ENCODE measurements at regions not wholly inside any gene's neighbourhood (a gene's known extent, or its start where the extent isn't known, plus 50 kb on each side); places are given as distances from the start of the nearest gene placed in this dataset.
"Not testable (repeated sequence)": the region's sequence is repeated elsewhere in the genome, so short reads cannot be mapped to it uniquely, and the experiment has no call there.

DNA sequence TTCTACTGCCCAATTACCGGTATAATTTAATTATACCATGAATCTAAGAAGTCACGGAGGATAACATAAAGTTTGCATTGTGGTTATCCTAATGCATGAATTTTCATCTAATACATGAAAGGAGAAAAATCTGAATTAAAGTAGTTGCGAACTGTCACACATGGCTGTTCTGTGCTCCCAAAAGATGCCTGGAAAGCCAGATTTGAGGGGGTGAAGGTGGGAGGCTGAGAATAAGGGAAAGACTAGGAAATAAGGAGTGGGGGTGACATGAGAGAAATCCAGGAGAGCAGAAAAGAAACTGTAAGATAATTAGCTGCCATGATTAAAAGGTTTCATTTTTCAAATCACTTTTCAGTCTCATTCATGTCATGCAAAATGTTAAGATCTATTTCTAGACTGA lies 1582.7 kb downstream of the STIM2 start:
- TF ChIP-seq, protein P1, sequence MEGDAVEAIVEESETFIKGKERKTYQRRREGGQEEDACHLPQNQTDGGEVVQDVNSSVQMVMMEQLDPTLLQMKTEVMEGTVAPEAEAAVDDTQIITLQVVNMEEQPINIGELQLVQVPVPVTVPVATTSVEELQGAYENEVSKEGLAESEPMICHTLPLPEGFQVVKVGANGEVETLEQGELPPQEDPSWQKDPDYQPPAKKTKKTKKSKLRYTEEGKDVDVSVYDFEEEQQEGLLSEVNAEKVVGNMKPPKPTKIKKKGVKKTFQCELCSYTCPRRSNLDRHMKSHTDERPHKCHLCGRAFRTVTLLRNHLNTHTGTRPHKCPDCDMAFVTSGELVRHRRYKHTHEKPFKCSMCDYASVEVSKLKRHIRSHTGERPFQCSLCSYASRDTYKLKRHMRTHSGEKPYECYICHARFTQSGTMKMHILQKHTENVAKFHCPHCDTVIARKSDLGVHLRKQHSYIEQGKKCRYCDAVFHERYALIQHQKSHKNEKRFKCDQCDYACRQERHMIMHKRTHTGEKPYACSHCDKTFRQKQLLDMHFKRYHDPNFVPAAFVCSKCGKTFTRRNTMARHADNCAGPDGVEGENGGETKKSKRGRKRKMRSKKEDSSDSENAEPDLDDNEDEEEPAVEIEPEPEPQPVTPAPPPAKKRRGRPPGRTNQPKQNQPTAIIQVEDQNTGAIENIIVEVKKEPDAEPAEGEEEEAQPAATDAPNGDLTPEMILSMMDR (IDR thresholded peaks at IDR 0.05; ENCODE audit: low read depth, low read length): no peak
- H3K4me3 ChIP-seq (ENCODE audit: low read depth, low read length): no peak overlapping the region

DNA sequence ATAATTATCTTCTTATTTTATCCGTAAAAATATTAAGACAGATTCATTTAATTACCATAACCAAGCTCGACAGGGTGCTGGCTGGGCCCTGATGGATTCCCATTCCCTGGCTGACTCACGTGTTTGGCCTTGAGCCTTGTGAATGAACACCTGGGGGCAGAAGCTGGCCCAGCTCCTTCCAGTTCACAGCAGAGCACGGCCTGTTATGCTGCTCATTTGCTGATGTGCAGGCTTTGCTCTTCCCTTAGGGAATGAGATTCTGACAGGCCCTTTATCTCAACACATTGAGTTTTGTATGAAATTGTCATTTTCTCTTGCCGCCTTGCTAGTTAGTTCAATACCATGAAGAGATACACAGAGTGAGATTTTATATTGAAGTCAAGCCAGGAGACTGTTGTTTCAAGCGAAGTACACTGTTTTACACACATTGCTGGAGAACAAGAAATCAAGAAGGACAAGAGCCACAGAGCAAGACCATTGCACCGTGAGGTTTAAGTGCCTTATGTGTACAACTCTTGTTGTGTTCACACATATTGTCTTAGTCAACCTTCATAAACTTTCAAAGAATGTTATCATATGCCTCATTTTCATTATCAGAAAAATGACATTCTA lies 1583.3 kb downstream of the STIM2 start:
- no peak overlapping the region for H3K4me3 ChIP-seq (ENCODE audit: low read depth, low read length)
- TF ChIP-seq, protein P1 (IDR thresholded peaks at IDR 0.05; ENCODE audit: low read depth, low read length): no peak

DNA sequence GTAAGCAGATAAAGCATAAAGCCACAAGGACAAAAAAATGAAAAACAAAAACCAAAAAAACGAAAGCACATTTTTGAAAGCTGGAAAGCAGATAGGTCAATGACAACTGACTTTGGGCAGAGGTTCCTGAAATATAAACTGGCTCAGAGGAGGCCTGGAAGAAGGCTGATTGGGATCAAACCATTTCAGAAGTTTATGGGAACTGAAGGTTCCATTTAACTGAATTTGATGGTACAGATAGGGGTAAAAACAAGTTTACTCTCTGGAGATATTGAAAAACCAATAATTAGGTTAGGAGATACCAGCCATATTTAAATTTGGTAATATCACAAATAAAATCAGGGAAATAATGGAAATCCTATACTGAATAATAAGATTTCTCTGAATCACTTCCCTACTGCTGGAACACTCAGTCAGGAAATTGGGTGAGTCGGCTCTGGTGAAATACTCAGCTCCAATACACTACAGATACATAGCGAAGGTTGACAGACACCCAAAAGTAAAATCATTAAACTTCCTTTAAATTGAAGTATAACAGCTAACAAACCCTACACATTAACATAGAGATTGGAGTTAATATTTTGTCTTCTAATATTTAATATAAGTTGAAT lies 1584.3 kb downstream of the STIM2 start:
- H3K4me3 ChIP-seq (ENCODE audit: low read depth, low read length): no peak overlapping the region
- TF ChIP-seq, protein P1 (IDR thresholded peaks at IDR 0.05; ENCODE audit: low read depth, low read length): no peak

DNA sequence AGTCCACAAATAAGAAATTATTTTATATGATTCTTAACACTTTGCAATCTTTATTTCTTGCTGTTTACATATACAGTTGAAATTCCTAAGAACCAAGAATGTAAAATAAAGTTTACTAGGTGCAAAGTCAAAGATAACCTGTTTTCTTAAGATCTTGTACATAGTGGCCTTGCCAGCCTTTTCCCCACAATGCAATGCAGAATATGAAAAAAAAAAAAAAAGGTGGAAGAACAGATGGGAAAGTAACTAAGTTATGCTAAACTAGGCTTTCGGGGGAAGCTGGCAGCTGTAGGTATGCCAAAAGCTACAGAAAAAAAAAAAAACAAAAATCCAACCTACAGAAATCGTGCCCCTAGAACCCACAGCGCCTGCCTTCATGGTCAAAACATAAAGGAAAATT lies 1588.4 kb downstream of the STIM2 start:
- TF ChIP-seq, protein P1 (IDR thresholded peaks at IDR 0.05; ENCODE audit: low read depth, low read length): no peak
- H3K4me3 ChIP-seq (ENCODE audit: low read depth, low read length): no peak overlapping the region

DNA sequence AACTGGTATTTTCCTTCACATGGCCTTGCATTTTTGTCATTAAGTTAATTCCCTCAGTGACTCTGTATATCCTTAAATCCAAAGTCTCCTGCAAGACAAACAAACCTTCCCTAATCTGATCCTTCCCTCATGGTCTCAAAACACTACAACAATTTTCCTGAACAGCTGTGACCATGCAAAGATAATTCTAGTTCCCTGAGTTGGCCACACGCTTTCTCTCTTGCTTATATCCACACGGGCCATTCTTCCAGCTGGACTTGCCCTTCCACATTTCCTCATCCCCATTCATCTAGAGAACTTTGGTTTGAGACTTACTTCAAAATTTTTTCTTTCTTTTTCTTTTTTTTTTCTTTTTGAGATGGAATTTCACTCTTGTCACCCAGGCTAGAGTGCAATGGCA lies 1590.7 kb downstream of the STIM2 start:
- no peak overlapping the region for H3K4me3 ChIP-seq (ENCODE audit: low read depth, low read length)

DNA sequence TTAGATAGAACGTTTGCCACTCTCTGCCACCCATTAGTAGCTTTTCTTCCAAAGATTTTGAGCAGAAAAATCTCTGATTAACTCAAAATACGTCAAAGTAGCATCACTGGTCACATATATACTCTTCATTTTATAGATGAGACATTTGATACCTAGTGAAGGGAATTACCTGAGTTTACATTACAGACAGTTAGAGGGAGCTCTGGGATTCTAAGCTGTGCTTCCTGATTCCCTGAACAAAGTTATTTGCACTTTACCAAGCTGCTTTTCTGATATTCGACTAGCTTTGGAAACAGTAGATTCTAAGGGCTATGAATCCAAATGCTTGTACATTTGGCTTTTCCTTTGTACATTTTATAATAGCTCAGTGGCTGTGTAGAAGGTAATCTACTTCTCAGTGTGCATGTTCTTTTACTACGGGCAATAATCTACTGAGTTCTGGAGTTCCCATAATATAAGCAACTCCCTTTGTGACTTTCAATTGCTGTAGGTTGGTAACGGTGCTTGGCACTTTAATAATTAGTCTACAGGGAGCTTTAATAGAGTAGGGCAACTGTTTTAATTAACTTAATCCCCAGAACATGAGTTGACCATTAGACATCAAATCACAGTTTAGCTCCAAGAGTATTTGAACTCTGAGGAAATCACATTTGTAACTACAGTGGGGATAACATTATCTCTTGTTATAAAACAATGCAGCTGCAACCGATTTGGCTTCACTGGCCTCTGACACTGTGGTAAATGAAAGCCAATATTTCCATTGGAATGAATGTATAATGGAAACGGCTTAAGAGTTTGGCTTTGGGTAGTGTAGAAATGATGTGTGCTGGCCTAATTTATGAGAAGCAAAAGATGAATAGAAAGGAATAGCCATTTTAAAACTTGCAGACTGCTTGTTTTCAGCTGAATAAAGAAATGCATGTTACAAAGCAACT lies 1602.4 kb downstream of the STIM2 start:
- no peak overlapping the region for H3K4me3 ChIP-seq (ENCODE audit: low read depth, low read length)
- TF ChIP-seq, protein P1 (IDR thresholded peaks at IDR 0.05; ENCODE audit: low read depth, low read length): no peak

More for the DNA sequence above, 1590.7 kb downstream of the STIM2 start:
- TF ChIP-seq, protein P1 (IDR thresholded peaks at IDR 0.05; ENCODE audit: low read depth, low read length): no peak

DNA sequence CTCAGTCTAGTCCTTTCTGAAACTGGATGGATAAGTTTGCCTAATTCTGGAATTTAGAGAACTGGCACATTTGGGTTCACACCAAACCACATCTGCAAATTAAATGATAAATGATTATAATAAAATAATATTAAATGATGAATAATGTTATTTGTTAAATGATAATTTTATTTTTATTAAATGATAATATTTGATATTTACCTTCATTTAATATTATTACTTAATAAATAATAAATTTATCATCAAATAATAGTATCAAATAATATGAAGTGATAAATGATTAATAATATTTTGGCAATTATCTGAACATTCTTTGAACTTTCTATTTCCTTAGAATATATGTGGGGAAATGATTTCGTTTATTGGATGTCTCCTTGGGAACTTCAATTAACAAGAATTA lies 1604.2 kb downstream of the STIM2 start:
- TF ChIP-seq, protein P1 (IDR thresholded peaks at IDR 0.05; ENCODE audit: low read depth, low read length): no peak
- no peak overlapping the region for H3K4me3 ChIP-seq (ENCODE audit: low read depth, low read length)

DNA sequence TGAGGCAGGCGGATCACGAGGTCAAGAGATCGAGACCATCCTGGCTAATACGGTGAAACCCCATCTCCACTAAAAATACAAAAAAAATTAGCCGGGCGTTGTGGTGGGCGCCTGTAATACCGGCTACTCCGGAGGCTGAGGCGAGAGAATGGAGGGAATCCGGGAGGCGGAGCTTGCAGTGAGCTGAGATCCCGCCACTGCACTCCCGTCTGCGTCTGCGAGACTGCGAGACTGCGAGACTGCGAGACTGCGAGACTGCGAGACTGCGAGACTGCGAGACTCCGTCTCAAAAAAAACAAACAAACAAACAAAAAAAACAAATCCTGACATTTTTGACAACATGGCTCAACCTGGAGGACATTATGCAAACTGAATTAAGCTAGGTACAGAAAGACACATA lies 1606.2 kb downstream of the STIM2 start:
- H3K4me3 ChIP-seq (ENCODE audit: low read depth, low read length): not testable (repeated sequence)

Data from WI38 (cell line).